ENCODE measurements at regions not wholly inside any gene's neighbourhood (a gene's known extent, or its start where the extent isn't known, plus 50 kb on each side); places are given as distances from the start of the nearest gene placed in this dataset.

GRCh38 chr3:76969996-76970615 is 69.8 kb upstream of the ROBO2 start (continued):
- TF ChIP-seq SP1 (IDR thresholded peaks at IDR 0.05; ENCODE audit: low read depth, low read length) (no peak), RBBP5 (IDR thresholded peaks at IDR 0.05; ENCODE audit: borderline replicate concordance, low read depth, low read length) (no peak), BACH1 (IDR thresholded peaks at IDR 0.05; ENCODE audit: low read length) (no peak), CBX5 (IDR thresholded peaks at IDR 0.05; ENCODE audit: low read depth, low read length) (no peak)

Measured in H1 (cell line).